RWPE1 (cell line): ENCODE measurements at regions not wholly inside any gene's neighbourhood (a gene's known extent, or its start where the extent isn't known, plus 50 kb on each side); places are given as distances from the start of the nearest gene placed in this dataset.

Source experiments
- CTCF ChIA-PET: fragments of 350-600 bp; sonication (Branson Sonifier 250); formaldehyde crosslinking; extraction: SDS; loops from one replicate; lab custom pipeline; 2021; lab: Yijun Ruan, JAX
- POLR2A ChIA-PET: fragments of 400-600 bp; formaldehyde crosslinking; extraction: SDS; loops from one replicate; lab custom pipeline; 2020; ENCODE audit warnings: antibody characterized with exemption; ENCODE audit not compliant: low non-redundant PET; lab: Yijun Ruan, JAX
- DNase-seq: peaks from one replicate; pipeline ENCODE4 v3.0.0; 2012; ENCODE audit warnings: low spot score
- H3K27ac ChIP-seq: fragments of 450-650 bp; 2 replicates; pipeline ENCODE4 v1.5.1; 2017
- TF ChIP-seq, protein P1 (sequence below): fragments of 450-650 bp; conservative IDR thresholded peaks from 2 replicates; pipeline ENCODE4 v1.5.1; 2017; ENCODE audit warnings: low read depth, mild to moderate bottlenecking

DNA sequence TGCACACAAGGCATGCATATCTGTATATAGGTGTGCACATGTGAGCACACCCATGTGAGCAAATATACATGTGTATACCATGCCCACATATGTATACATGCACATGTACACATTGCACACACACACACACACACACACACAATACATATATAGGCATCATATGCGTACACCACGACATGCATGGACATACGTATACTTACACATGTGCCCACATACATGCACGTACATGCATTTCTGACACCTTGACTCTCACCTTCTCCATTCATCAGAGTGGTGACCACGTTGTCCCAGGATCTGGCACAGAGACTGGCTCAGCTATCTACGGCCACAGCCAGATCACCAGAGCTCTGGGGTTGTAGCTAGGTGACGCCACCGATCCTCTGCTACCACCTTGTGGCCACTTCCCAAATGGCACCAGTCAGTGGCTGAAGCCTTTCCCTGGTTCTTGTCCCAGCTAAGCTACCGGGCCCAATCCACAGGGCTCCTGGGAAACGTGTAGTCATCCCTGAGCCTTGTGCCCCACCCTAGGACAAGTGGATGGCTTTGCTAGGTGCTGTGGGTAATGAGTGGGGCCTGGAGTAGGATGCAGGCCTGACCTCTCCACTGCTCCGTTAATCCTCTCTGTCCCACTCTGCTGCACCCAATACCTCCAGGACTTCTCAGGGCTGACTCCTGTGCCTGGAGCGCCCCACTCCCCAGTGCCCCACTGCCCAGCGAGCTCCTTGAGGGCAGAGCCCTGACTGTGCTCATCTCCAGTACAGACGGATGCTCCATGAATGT lies 194.4 kb downstream of the RGS3 start:
- ChIA-PET CTCF (interaction anchor here (0.5 to 6.2 kb wide), 33 partner anchors 13 to 545 kb away, joined by 3 to 119 read pairs (median 4); partner anchors contain the start of genes C9orf43 and POLE3), POLR2A (interaction anchor here (1.1 kb wide), 1 partner anchor 383 kb away, joined by 3 read pairs; the partner anchor contains the start of gene CDC26)
- TF ChIP-seq, protein P1, sequence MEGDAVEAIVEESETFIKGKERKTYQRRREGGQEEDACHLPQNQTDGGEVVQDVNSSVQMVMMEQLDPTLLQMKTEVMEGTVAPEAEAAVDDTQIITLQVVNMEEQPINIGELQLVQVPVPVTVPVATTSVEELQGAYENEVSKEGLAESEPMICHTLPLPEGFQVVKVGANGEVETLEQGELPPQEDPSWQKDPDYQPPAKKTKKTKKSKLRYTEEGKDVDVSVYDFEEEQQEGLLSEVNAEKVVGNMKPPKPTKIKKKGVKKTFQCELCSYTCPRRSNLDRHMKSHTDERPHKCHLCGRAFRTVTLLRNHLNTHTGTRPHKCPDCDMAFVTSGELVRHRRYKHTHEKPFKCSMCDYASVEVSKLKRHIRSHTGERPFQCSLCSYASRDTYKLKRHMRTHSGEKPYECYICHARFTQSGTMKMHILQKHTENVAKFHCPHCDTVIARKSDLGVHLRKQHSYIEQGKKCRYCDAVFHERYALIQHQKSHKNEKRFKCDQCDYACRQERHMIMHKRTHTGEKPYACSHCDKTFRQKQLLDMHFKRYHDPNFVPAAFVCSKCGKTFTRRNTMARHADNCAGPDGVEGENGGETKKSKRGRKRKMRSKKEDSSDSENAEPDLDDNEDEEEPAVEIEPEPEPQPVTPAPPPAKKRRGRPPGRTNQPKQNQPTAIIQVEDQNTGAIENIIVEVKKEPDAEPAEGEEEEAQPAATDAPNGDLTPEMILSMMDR: peak; percentile 100
- peak; percentile 94 for DNase-seq
- H3K27ac ChIP-seq: no peak overlapping the region

DNA sequence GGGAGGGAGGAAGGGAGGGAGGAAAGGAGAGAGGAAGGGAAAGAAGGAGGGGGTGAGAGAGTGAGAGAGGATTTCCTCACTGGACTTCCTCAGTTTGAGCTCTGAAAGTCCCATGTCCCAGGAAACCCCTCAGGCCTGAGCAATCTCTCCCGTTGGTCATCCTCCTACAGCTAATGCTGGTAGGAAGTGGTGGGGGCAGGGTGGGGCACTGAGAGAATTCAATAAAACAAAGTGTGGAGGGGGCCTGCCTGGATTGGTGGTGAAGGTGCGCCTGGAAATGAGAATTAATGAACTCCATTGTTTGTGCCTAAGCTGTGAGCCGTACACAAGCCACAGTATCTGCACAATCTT lies 195.0 kb downstream of the RGS3 start:
- TF ChIP-seq, protein P1: no peak
- CTCF ChIA-PET: interaction anchor here (0.5 to 6.2 kb wide), 26 partner anchors 18 to 546 kb away, joined by 3 to 119 read pairs (median 4); partner anchors contain the start of genes C9orf43 and POLE3
- H3K27ac ChIP-seq: no peak overlapping the region
- no peak for DNase-seq
- POLR2A ChIA-PET: interaction anchor here (1.1 kb wide), 1 partner anchor 384 kb away, joined by 3 read pairs; the partner anchor contains the start of gene CDC26

DNA sequence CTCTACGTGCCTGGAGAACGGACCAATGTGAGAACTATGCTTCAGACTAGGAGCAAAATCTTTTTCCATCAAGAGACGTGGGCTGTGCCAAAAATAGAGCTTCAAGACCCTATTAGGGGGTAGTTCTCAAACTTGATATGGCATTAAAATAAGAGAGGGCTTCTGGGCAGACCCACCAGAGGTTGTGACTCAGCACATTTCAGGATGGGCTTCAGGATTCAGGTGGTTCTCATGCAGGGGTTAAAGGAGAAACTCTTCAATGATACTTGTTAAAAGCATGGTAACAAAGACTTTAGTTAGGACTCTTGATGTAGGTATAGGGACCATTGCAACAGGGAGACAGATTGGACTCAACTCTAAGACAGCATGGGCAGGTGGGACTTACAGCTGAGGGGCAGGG lies 195.5 kb downstream of the RGS3 start:
- ChIA-PET POLR2A (no interaction called here), CTCF (interaction anchor here (0.6 to 6.2 kb wide), 6 partner anchors 63 to 385 kb away, joined by 3 to 116 read pairs (median 6); no protein-coding TSS in a partner anchor)
- TF ChIP-seq, protein P1: no peak

DNA sequence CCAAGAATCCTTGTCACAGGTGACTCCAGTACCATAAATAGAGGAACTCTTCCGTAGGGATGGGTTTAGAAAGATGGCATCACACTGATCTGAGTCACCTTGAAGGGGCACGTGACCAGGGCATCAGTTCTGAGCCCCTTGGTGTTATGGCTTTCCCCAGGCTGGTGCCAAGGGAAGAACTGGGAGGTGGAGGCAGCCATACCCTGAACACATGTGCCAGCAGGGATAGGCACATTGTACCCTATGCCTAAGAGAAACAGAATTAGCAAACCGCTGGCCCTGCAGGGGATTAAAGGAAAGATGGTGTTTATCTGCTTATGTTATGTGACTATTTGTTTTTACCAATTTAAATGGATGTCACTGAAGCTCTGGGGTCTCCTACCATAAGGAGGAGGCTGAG lies 196.2 kb downstream of the RGS3 start:
- POLR2A ChIA-PET: no interaction called here
- DNase-seq: no peak
- CTCF ChIA-PET: interaction anchor here (0.6 kb wide), 1 partner anchor 253 kb away, joined by 3 read pairs; no protein-coding TSS in a partner anchor
- TF ChIP-seq, protein P1: no peak
- H3K27ac ChIP-seq: no peak overlapping the region

More for the DNA sequence above, 195.5 kb downstream of the RGS3 start:
- no peak overlapping the region for H3K27ac ChIP-seq
- no peak for DNase-seq

DNA sequence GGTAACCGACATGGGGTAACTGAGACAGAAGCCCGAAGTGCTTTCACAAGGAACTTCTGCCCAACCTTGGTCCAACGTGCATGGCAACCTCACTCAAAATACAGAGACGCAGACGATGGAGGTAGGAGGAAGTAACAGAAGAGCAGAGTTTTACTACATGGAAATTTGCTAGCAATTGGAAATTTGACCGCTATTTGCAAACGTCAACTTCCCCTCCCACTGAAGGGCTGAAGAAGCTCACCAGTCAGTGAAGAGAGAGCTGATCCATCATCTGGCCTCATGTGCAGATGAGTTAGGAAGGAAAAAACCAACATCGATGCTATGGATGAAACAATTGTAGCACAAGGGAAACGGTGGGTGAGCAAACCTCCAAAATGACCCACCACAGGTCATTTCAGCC lies 196.7 kb downstream of the RGS3 start:
- ChIA-PET CTCF (interaction anchor here (0.6 to 1.0 kb wide), 3 partner anchors 254 to 386 kb away, joined by 3 read pairs; no protein-coding TSS in a partner anchor), POLR2A (no interaction called here)
- TF ChIP-seq, protein P1: no peak
- no peak overlapping the region for H3K27ac ChIP-seq
- DNase-seq: no peak

DNA sequence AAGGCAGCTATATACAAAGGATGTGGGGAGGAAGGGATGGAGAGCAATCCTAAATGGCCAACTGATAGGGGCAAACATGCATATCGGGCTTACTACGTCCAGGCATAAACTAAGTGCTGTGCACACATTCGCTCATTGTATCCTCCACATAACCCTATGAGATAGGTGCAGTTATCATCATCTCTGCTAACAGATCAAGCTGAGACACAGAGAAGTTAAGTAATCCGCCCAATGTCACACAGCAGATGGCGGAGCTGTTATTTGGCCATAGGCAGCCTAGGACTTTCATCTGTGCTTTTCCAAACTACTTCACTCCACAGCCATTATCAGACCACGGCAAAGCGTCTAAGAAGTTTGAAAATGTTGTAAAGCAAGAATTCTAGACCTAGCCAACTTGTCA lies 197.5 kb downstream of the RGS3 start:
- TF ChIP-seq, protein P1: no peak
- ChIA-PET CTCF (interaction anchor here (1.0 kb wide), 1 partner anchor 387 kb away, joined by 3 read pairs; no protein-coding TSS in a partner anchor), POLR2A (no interaction called here)
- no peak overlapping the region for H3K27ac ChIP-seq
- DNase-seq: no peak
